ENCODE measurements at regions not wholly inside any gene's neighbourhood (a gene's known extent, or its start where the extent isn't known, plus 50 kb on each side); places are given as distances from the start of the nearest gene placed in this dataset.
"Not testable (repeated sequence)": the region's sequence is repeated elsewhere in the genome, so short reads cannot be mapped to it uniquely, and the experiment has no call there.

GRCh38 chr17:72458301-72458700 is 337.5 kb downstream of the SOX9 start:
- no peak for DNase-seq

- no peak for DNase-seq
Measured at GRCh38 chr17:72460711-72461110, 339.9 kb downstream of the SOX9 start.

- DNase-seq = no peak
Measured at GRCh38 chr17:72461757-72462156, 340.9 kb downstream of the SOX9 start.

GRCh38 chr17:72462407-72462806 is 341.6 kb downstream of the SOX9 start:
- peak; percentile 33 for DNase-seq

- DNase-seq = no peak
Measured at GRCh38 chr17:72462814-72463213, 342.0 kb downstream of the SOX9 start.

- DNase-seq = no peak
Measured at GRCh38 chr17:72463287-72464102, 342.7 kb downstream of the SOX9 start.

GRCh38 chr17:72464221-72464620 is 343.4 kb downstream of the SOX9 start:
- DNase-seq = not testable (repeated sequence)

GRCh38 chr17:72465191-72466024 is 344.6 kb downstream of the SOX9 start:
- DNase-seq = peak; percentile 67

GRCh38 chr17:72466199-72466598 is 345.4 kb downstream of the SOX9 start:
- peak; percentile 41 for DNase-seq

- DNase-seq = no peak
Measured at GRCh38 chr17:72466606-72467005, 345.8 kb downstream of the SOX9 start.

GRCh38 chr17:72467841-72468653 is 347.2 kb downstream of the SOX9 start:
- peak; percentile 66 for DNase-seq

- no peak for DNase-seq
Measured at GRCh38 chr17:72468841-72469240, 348.0 kb downstream of the SOX9 start.

- no peak for DNase-seq
Measured at GRCh38 chr17:72470121-72470705, 349.4 kb downstream of the SOX9 start.

- DNase-seq = no peak
Measured at GRCh38 chr17:72470734-72471133, 349.9 kb downstream of the SOX9 start.

- no peak for DNase-seq
Measured at GRCh38 chr17:72471296-72471695, 350.5 kb downstream of the SOX9 start.

GRCh38 chr17:72472106-72472505 is 351.3 kb downstream of the SOX9 start:
- DNase-seq = no peak

- DNase-seq = not testable (repeated sequence)
Measured at GRCh38 chr17:72472853-72473390, 352.1 kb downstream of the SOX9 start.

- DNase-seq = no peak
Measured at GRCh38 chr17:72474243-72474642, 353.4 kb downstream of the SOX9 start.

GRCh38 chr17:72474719-72475477 is 354.1 kb downstream of the SOX9 start:
- no peak for DNase-seq

GRCh38 chr17:72476134-72476533 is 355.3 kb downstream of the SOX9 start:
- no peak for DNase-seq

- DNase-seq = no peak
Measured at GRCh38 chr17:72476575-72476986, 355.8 kb downstream of the SOX9 start.

GRCh38 chr17:72477491-72477890 is 356.7 kb downstream of the SOX9 start:
- DNase-seq = no peak
